PC-3 (cell line): ENCODE measurements at regions not wholly inside any gene's neighbourhood (a gene's known extent, or its start where the extent isn't known, plus 50 kb on each side); places are given as distances from the start of the nearest gene placed in this dataset.

Experiments
- ATAC-seq: fragments of 200-7000 bp; cut with Tn5 transposase; 2 replicates; pipeline ENCODE4 v1.9.1; 2020; ENCODE audit warnings: mild to moderate bottlenecking, moderate library complexity
- BruUV-seq: library from RNA; stranded (reverse); fragments of 400-500 nt; replicated peaks from 2 replicates; lab custom pipeline; 2021; lab: Mats Ljungman, UMichigan
- CTCF ChIA-PET: fragments of 300-600 bp; sonication (Branson Sonifier 250); formaldehyde crosslinking; loops from one replicate; lab custom pipeline; 2022; ENCODE audit warnings: antibody characterized with exemption; lab: Charles Lee
- POLR2A ChIA-PET: fragments of 300-600 bp; sonication (Branson Sonifier 250); formaldehyde crosslinking; loops from one replicate; lab custom pipeline; 2022; ENCODE audit warnings: antibody characterized with exemption; ENCODE audit not compliant: unreplicated experiment; lab: Charles Lee
- DNase-seq: peaks from one replicate; pipeline ENCODE4 v3.0.0-alpha.2; 2015
- H2AFZ ChIP-seq: fragments of 300-600 bp; sonication (generic); 2 replicates; pipeline ENCODE4 v1.6.0; 2016; ENCODE audit warnings: antibody characterized with exemption, low read length
- H3F3A ChIP-seq: fragments of 300-600 bp; sonication (generic); one replicate; pipeline ENCODE4 v1.6.0; 2017; ENCODE audit warnings: antibody characterized with exemption, low read length, control low read depth, mild to moderate bottlenecking; ENCODE audit not compliant: unreplicated experiment
- H3K27ac ChIP-seq: fragments of 300-600 bp; sonication (generic); 2 replicates; pipeline ENCODE4 v1.5.1; 2016; ENCODE audit warnings: mild to moderate bottlenecking, low read length
- H3K27me3 ChIP-seq: fragments of 300-600 bp; sonication (generic); 2 replicates; pipeline ENCODE4 v1.6.1; 2016; ENCODE audit warnings: low read length, mixed read lengths
- H3K36me3 ChIP-seq: fragments of 300-600 bp; sonication (generic); 2 replicates; pipeline ENCODE4 v1.6.1; 2016; ENCODE audit warnings: low read depth, mixed run types, low read length, mixed read lengths
- H3K4me1 ChIP-seq: fragments of 300-600 bp; sonication (generic); 2 replicates; pipeline ENCODE4 v1.5.1; 2016; ENCODE audit warnings: low read length; ENCODE audit not compliant: insufficient read depth
- H3K4me2 ChIP-seq: fragments of 300-600 bp; sonication (generic); 2 replicates; pipeline ENCODE4 v1.6.0; 2016; ENCODE audit warnings: low read length
- H3K4me3 ChIP-seq: fragments of 300-600 bp; sonication (generic); 2 replicates; pipeline ENCODE4 v1.5.1; 2016; ENCODE audit warnings: mild to moderate bottlenecking, low read length, mixed read lengths
- H3K79me2 ChIP-seq: fragments of 300-600 bp; sonication (generic); 2 replicates; pipeline ENCODE4 v1.6.1; 2017; ENCODE audit warnings: low read length, mixed read lengths
- H3K9ac ChIP-seq: fragments of 300-600 bp; sonication (generic); 2 replicates; pipeline ENCODE4 v1.6.0; 2016; ENCODE audit warnings: mild to moderate bottlenecking, low read length
- H3K9me2 ChIP-seq: fragments of 300-600 bp; sonication (generic); replicated peaks from 2 replicates; pipeline ENCODE4 v1.6.1; 2016; ENCODE audit warnings: mixed run types, low read length, mixed read lengths
- H3K9me3 ChIP-seq: fragments of 300-600 bp; sonication (generic); 2 replicates; pipeline ENCODE4 v1.6.1; 2016; ENCODE audit warnings: low read length, mixed read lengths
- H4K20me1 ChIP-seq: fragments of 300-600 bp; sonication (generic); 2 replicates; pipeline ENCODE4 v1.6.1; 2016; ENCODE audit warnings: low read length, mixed read lengths
- EZH2 ChIP-seq: fragments of 300-600 bp; sonication (generic); IDR thresholded peaks from one replicate; pipeline ENCODE4 v1.6.1; 2017; ENCODE audit warnings: antibody characterized with exemption, mild to moderate bottlenecking, low read length; ENCODE audit not compliant: unreplicated experiment
- EZH2phosphoT487 ChIP-seq: fragments of 300-600 bp; sonication (generic); IDR thresholded peaks from 2 replicates; pipeline ENCODE4 v1.6.1; 2018; ENCODE audit warnings: mild to moderate bottlenecking, antibody characterized with exemption, low read length, borderline replicate concordance
- intact Hi-C: fragments of 100-400 bp; cut with micrococcal nuclease; formaldehyde crosslinking; loops from 2 replicates; pipeline ENCODE4 v1.9.0; 2023
- TF ChIP-seq, protein P1 (sequence below): fragments of 300-600 bp; sonication (generic); conservative IDR thresholded peaks from 2 replicates; pipeline ENCODE4 v1.5.1; 2017; ENCODE audit warnings: antibody characterized with exemption, low read depth, mild to moderate bottlenecking, low read length

DNA sequence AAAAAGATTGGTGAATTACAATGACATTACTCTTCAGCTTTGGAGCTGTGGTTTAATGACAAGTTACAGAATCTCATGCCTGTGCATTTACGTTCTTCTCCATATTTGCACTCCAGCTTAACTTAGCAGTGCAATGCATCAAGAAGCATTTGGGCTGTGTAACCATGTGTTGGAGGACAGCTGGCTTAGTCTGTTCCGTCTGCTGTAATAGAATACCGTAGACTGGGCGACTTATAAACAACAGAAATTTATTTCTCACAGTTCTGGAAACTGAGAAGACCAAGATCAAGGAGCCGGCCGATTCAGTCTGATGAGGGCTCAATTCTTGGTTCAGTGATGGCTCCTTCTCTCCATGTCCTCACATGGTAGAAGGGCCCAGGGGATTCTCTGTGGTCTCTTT is 943.5 kb downstream of the BCL11B start:
- no TSS peak for BruUV-seq
- CTCF ChIA-PET, result no interaction called here
- Histone ChIP-seq H2AFZ (no peak overlapping the region), H3K79me2 (no peaks in the 10 kb centered on the region), H3K4me3 (no peak overlapping the region), H3K9me3 (0 out of 2 replicates have a peak, but pooled peaks cover 4% of the 10 kb centered on the region), H3K4me2 (no peak overlapping the region), H4K20me1 (no peaks in the 10 kb centered on the region), H3K9ac (no peak overlapping the region), H3K27ac (no peak overlapping the region), H3K36me3 (no peaks in the 10 kb centered on the region), H3F3A (no peaks in the 10 kb centered on the region), H3K27me3 (no peaks in the 10 kb centered on the region), H3K4me1 (no peaks in the 10 kb centered on the region), H3K9me2 (no peaks in the 10 kb centered on the region)
- POLR2A ChIA-PET, result no interaction called here
- no peak for TF ChIP-seq EZH2
- TF ChIP-seq EZH2phosphoT487, result no peak
- TF ChIP-seq, protein P1, sequence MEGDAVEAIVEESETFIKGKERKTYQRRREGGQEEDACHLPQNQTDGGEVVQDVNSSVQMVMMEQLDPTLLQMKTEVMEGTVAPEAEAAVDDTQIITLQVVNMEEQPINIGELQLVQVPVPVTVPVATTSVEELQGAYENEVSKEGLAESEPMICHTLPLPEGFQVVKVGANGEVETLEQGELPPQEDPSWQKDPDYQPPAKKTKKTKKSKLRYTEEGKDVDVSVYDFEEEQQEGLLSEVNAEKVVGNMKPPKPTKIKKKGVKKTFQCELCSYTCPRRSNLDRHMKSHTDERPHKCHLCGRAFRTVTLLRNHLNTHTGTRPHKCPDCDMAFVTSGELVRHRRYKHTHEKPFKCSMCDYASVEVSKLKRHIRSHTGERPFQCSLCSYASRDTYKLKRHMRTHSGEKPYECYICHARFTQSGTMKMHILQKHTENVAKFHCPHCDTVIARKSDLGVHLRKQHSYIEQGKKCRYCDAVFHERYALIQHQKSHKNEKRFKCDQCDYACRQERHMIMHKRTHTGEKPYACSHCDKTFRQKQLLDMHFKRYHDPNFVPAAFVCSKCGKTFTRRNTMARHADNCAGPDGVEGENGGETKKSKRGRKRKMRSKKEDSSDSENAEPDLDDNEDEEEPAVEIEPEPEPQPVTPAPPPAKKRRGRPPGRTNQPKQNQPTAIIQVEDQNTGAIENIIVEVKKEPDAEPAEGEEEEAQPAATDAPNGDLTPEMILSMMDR, result no peak
- intact Hi-C loops, result no loop called here
- DNase-seq, result no peak
- no peak for ATAC-seq

DNA sequence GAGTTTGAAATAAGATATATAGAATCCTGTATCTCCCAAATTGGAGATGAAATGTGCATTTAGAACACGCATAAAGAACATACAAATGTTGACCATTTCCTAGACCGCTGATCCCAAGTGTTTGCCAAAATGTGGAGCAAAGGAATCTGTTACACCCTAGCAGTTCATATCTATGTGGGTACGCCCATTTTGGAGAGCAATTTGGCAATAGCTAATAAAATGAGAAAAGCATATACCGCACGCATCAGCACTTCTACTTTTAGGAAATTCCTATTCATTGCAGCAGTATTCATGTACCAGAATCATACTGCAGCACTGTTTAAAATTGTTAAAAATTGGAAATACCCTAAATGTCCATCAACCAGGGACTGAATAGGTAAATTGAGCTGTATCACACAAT is 937.8 kb downstream of the BCL11B start:
- no peak overlapping the region for H3K4me2 ChIP-seq
- no TSS peak for BruUV-seq
- no peak overlapping the region for H3K9ac ChIP-seq
- no peaks in the 10 kb centered on the region for H3K4me1 ChIP-seq
- 0 out of 2 replicates have a peak, but pooled peaks cover 4% of the 10 kb centered on the region for H3K9me3 ChIP-seq
- no peak overlapping the region for H3K4me3 ChIP-seq
- ChIA-PET CTCF (no interaction called here), POLR2A (no interaction called here)
- no peaks in the 10 kb centered on the region for H3F3A ChIP-seq
- H3K79me2 ChIP-seq, result no peaks in the 10 kb centered on the region
- no peaks in the 10 kb centered on the region for H3K36me3 ChIP-seq
- no peak overlapping the region for H2AFZ ChIP-seq
- ATAC-seq (no peak), DNase-seq (no peak)
- TF ChIP-seq EZH2, result no peak
- TF ChIP-seq, protein P1, result no peak
- no peak for TF ChIP-seq EZH2phosphoT487
- no peaks in the 10 kb centered on the region for H3K27me3 ChIP-seq
- H3K9me2 ChIP-seq, result no peaks in the 10 kb centered on the region
- H3K27ac ChIP-seq, result no peak overlapping the region
- H4K20me1 ChIP-seq, result no peaks in the 10 kb centered on the region
- intact Hi-C loops, result no loop called here

DNA sequence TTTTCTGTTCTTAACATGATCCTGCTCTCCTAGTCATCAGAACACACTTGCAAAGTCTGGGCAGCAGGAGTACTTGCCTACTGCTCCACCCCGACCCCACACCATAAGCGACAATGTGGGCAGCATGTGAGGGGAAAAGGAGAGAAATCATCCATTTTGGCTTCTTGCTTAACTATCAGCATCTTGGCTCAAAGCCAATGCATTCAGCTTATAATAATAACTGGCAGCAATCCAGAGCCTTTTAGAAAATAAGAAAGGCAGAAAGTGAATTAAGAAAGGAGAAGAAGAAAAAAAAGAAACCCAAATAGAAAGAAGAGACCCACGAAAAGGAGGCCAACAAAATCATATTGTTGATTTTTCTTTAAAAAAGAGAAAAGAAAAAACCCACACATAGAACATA is 930.8 kb downstream of the BCL11B start:
- H3F3A ChIP-seq, result no peaks in the 10 kb centered on the region
- H3K9me3 ChIP-seq, result no peaks in the 10 kb centered on the region
- H3K79me2 ChIP-seq, result no peaks in the 10 kb centered on the region
- no peaks in the 10 kb centered on the region for H4K20me1 ChIP-seq
- H3K4me3 ChIP-seq, result no peak overlapping the region
- DNase-seq, result no peak
- ATAC-seq, result no peak
- no peaks in the 10 kb centered on the region for H3K27me3 ChIP-seq
- no peak overlapping the region for H2AFZ ChIP-seq
- intact Hi-C loops, result no loop called here
- ChIA-PET POLR2A (no interaction called here), CTCF (no interaction called here)
- TF ChIP-seq EZH2 (no peak), EZH2phosphoT487 (no peak)
- TF ChIP-seq, protein P1, result no peak
- H3K36me3 ChIP-seq, result no peaks in the 10 kb centered on the region
- no peaks in the 10 kb centered on the region for H3K9me2 ChIP-seq
- no peak overlapping the region for H3K27ac ChIP-seq
- no peak overlapping the region for H3K9ac ChIP-seq
- BruUV-seq, result no TSS peak
- H3K4me2 ChIP-seq, result no peak overlapping the region
- no peaks in the 10 kb centered on the region for H3K4me1 ChIP-seq
